K562 (cell line): ENCODE measurements at regions not wholly inside any gene's neighbourhood (a gene's known extent, or its start where the extent isn't known, plus 50 kb on each side); places are given as distances from the start of the nearest gene placed in this dataset.
A peak's percentile ranks its signal among the peaks of the same experiment; 100 is the strongest.

Experiments
- DDX20 ChIP-seq: fragments of 450-650 bp; IDR thresholded peaks from 2 replicates; pipeline ENCODE4 v1.6.1; 2016; ENCODE audit warnings: missing genetic modification characterization, low read depth, mild to moderate bottlenecking, missing compliant biosample characterization, moderate library complexity
- DMBX1 ChIP-seq: fragments of 250-450 bp; sonication (Bioruptor Pico); IDR thresholded peaks from 2 replicates; pipeline ENCODE4 v1.8.0; 2022; ENCODE audit warnings: inconsistent platforms, mild to moderate bottlenecking, moderate library complexity, borderline replicate concordance
- DPF2 ChIP-seq: fragments of 450-650 bp; IDR thresholded peaks from 2 replicates; pipeline ENCODE4 v1.6.1; 2016
- FOSL1 ChIP-seq: fragments of 200-800 bp; sonication (Bioruptor generic); conservative IDR thresholded peaks from 2 replicates; pipeline ENCODE4 v1.6.1; 2016; ENCODE audit warnings: missing genetic modification characterization, missing compliant biosample characterization
- JUNB ChIP-seq: fragments of 450-650 bp; formaldehyde crosslinking; conservative IDR thresholded peaks from 2 replicates; pipeline ENCODE4 v1.4.0; 2020; ENCODE audit warnings: mild to moderate bottlenecking
- NCOR1 ChIP-seq: fragments of 450-650 bp; IDR thresholded peaks from 2 replicates; pipeline ENCODE4 v1.6.1; 2016; ENCODE audit warnings: mild to moderate bottlenecking, moderate library complexity
- TCFL5 ChIP-seq: fragments of 250-450 bp; sonication (Bioruptor Pico); conservative IDR thresholded peaks from 2 replicates; pipeline ENCODE4 v1.6.1; 2021; ENCODE audit warnings: mild to moderate bottlenecking, moderate library complexity, matching md5 sums
- ZNF140 ChIP-seq: fragments of 250-450 bp; sonication (Bioruptor Pico); IDR thresholded peaks from 2 replicates; pipeline ENCODE4 v1.8.0; 2021; ENCODE audit warnings: moderate library complexity, mild to moderate bottlenecking, inconsistent platforms
- ZNF668 ChIP-seq: fragments of 250-450 bp; sonication (Bioruptor Pico); IDR thresholded peaks from 2 replicates; pipeline ENCODE4 v1.8.0; 2022; ENCODE audit warnings: mild to moderate bottlenecking, inconsistent platforms
- TF ChIP-seq, protein P1 (sequence below), 3 experiments: fragments of 200-800 bp in 1 of 3; sonication (Bioruptor generic) in 1 of 3; sonication (generic) in 1 of 3; formaldehyde crosslinking in 1 of 3; IDR thresholded peaks; 2 replicates each; pipeline versions ENCODE4 v1.6.1 to v1.8.0; 2016 to 2022; ENCODE audit warnings: mild to moderate bottlenecking in 2 of 3, missing compliant biosample characterization in 2 of 3, missing genetic modification characterization in 2 of 3, missing genetic modification reagents in 1 of 3
- TF ChIP-seq, protein P2 (sequence below): fragments of 250-450 bp; sonication (Bioruptor Pico); IDR thresholded peaks from 2 replicates; pipeline ENCODE4 v1.8.0; 2021; ENCODE audit warnings: moderate library complexity, mild to moderate bottlenecking, inconsistent platforms
- TF ChIP-seq, protein P3 (sequence below): fragments of 450-650 bp; IDR thresholded peaks from 2 replicates; pipeline ENCODE4 v1.6.1; 2016; ENCODE audit warnings: borderline replicate concordance
- TF ChIP-seq, protein P4 (sequence below): sonication (generic); formaldehyde crosslinking; IDR thresholded peaks from 2 replicates; pipeline ENCODE4 v1.8.0; 2023; ENCODE audit warnings: mild to moderate bottlenecking, missing genetic modification reagents
- TF ChIP-seq, protein P5 (sequence below): fragments of 450-650 bp; IDR thresholded peaks from 2 replicates; pipeline ENCODE4 v1.6.1; 2016; ENCODE audit warnings: antibody characterized with exemption
- TF ChIP-seq, protein P6 (sequence below): fragments of 250-450 bp; sonication (Bioruptor Pico); IDR thresholded peaks from 2 replicates; pipeline ENCODE4 v1.5.0; 2021

DNA sequence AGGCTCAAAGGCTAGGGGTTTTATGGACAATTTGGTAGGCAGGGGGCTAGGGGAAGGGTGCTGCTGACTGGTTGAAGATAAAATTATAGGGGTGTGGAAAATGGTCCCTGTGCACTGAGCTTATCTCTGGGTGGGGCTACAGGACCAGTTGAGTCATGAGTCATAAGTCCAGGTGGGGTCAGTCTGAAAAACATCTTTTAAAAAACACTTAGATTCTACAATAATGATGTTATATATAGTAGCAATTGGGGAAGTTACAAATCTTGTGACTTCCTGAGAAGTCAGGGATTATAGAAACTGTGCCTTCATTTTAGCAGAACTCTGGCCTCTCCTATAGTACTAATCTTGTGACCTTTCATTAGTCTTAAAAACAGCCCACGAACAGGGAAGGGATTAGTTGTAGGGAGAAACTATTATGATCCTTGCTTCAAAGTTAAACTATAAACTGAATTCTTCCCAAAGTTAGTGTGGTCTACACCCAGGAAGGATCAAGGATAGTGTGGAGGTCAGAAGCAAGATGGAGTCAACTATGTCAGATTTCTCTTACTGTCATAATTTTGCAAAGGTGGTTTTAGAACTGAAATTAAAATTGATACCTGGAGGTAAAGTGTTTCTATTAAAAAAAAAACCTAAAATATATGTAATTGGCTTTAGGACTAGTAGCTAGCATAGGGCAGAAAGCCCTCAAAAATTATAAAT, 130.1 kb downstream of the P2RY1 start (continued):
- TF ChIP-seq, protein P1, sequence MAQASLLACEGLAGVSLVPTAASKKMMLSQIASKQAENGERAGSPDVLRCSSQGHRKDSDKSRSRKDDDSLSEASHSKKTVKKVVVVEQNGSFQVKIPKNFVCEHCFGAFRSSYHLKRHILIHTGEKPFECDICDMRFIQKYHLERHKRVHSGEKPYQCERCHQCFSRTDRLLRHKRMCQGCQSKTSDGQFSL (CRISPR knock-in tag; IDR thresholded peaks at IDR 0.05): no peak
- TF ChIP-seq, protein P1 (tag; IDR thresholded peaks at IDR 0.05): peak in 1 of 2 experiments; percentile 59; a peak in 1 of 4 replicates
- TF ChIP-seq DDX20 (tag) (peak; percentile 66), TCFL5 (CRISPR knock-in tag) (no peak), JUNB (no peak), DPF2 (peak; percentile 53), ZNF668 (peak; percentile 63; the same call in 1 of the 2 replicates), NCOR1 (no peak), FOSL1 (tag) (peak; percentile 27; the same call in 1 of the 2 replicates), ZNF140 (CRISPR knock-in tag) (0 out of 2 replicates have a peak, but pooled peaks have one; percentile 29), DMBX1 (CRISPR knock-in tag) (peak; percentile 95)
- TF ChIP-seq, protein P2, sequence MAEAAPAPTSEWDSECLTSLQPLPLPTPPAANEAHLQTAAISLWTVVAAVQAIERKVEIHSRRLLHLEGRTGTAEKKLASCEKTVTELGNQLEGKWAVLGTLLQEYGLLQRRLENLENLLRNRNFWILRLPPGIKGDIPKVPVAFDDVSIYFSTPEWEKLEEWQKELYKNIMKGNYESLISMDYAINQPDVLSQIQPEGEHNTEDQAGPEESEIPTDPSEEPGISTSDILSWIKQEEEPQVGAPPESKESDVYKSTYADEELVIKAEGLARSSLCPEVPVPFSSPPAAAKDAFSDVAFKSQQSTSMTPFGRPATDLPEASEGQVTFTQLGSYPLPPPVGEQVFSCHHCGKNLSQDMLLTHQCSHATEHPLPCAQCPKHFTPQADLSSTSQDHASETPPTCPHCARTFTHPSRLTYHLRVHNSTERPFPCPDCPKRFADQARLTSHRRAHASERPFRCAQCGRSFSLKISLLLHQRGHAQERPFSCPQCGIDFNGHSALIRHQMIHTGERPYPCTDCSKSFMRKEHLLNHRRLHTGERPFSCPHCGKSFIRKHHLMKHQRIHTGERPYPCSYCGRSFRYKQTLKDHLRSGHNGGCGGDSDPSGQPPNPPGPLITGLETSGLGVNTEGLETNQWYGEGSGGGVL (CRISPR knock-in tag): peak; percentile 59; the same call in 1 of the 2 replicates
- TF ChIP-seq, protein P3, sequence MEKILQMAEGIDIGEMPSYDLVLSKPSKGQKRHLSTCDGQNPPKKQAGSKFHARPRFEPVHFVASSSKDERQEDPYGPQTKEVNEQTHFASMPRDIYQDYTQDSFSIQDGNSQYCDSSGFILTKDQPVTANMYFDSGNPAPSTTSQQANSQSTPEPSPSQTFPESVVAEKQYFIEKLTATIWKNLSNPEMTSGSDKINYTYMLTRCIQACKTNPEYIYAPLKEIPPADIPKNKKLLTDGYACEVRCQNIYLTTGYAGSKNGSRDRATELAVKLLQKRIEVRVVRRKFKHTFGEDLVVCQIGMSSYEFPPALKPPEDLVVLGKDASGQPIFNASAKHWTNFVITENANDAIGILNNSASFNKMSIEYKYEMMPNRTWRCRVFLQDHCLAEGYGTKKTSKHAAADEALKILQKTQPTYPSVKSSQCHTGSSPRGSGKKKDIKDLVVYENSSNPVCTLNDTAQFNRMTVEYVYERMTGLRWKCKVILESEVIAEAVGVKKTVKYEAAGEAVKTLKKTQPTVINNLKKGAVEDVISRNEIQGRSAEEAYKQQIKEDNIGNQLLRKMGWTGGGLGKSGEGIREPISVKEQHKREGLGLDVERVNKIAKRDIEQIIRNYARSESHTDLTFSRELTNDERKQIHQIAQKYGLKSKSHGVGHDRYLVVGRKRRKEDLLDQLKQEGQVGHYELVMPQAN: no peak
- TF ChIP-seq, protein P4, sequence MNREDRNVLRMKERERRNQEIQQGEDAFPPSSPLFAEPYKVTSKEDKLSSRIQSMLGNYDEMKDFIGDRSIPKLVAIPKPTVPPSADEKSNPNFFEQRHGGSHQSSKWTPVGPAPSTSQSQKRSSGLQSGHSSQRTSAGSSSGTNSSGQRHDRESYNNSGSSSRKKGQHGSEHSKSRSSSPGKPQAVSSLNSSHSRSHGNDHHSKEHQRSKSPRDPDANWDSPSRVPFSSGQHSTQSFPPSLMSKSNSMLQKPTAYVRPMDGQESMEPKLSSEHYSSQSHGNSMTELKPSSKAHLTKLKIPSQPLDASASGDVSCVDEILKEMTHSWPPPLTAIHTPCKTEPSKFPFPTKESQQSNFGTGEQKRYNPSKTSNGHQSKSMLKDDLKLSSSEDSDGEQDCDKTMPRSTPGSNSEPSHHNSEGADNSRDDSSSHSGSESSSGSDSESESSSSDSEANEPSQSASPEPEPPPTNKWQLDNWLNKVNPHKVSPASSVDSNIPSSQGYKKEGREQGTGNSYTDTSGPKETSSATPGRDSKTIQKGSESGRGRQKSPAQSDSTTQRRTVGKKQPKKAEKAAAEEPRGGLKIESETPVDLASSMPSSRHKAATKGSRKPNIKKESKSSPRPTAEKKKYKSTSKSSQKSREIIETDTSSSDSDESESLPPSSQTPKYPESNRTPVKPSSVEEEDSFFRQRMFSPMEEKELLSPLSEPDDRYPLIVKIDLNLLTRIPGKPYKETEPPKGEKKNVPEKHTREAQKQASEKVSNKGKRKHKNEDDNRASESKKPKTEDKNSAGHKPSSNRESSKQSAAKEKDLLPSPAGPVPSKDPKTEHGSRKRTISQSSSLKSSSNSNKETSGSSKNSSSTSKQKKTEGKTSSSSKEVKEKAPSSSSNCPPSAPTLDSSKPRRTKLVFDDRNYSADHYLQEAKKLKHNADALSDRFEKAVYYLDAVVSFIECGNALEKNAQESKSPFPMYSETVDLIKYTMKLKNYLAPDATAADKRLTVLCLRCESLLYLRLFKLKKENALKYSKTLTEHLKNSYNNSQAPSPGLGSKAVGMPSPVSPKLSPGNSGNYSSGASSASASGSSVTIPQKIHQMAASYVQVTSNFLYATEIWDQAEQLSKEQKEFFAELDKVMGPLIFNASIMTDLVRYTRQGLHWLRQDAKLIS: no peak
- TF ChIP-seq, protein P5, sequence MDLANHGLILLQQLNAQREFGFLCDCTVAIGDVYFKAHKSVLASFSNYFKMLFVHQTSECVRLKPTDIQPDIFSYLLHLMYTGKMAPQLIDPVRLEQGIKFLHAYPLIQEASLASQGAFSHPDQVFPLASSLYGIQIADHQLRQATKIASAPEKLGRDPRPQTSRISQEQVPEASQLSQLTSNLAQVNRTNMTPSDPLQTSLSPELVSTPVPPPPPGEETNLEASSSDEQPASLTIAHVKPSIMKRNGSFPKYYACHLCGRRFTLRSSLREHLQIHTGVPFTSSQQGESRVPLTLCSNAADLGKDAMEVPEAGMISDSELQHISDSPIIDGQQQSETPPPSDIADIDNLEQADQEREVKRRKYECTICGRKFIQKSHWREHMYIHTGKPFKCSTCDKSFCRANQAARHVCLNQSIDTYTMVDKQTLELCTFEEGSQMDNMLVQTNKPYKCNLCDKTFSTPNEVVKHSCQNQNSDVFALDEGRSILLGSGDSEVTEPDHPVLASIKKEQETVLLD: no peak
- TF ChIP-seq, protein P6, sequence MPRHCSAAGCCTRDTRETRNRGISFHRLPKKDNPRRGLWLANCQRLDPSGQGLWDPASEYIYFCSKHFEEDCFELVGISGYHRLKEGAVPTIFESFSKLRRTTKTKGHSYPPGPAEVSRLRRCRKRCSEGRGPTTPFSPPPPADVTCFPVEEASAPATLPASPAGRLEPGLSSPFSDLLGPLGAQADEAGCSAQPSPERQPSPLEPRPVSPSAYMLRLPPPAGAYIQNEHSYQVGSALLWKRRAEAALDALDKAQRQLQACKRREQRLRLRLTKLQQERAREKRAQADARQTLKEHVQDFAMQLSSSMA (CRISPR knock-in tag): no peak
